HG03354 (cell line): ENCODE measurements at regions not wholly inside any gene's neighbourhood (a gene's known extent, or its start where the extent isn't known, plus 50 kb on each side); places are given as distances from the start of the nearest gene placed in this dataset.
"Not testable (repeated sequence)": the region's sequence is repeated elsewhere in the genome, so short reads cannot be mapped to it uniquely, and the experiment has no call there.

Source experiments
- ATAC-seq: cut with Tn5 transposase; IDR thresholded peaks from one replicate; pipeline ENCODE4 v1.9.1; 2021; ENCODE audit warnings: mild to moderate bottlenecking; ENCODE audit not compliant: unreplicated experiment, poor library complexity, severe bottlenecking

- ATAC-seq, result not testable (repeated sequence)
Measured at GRCh38 chr10:47711428-47711827, 52.0 kb downstream of the SYT15B start.

DNA sequence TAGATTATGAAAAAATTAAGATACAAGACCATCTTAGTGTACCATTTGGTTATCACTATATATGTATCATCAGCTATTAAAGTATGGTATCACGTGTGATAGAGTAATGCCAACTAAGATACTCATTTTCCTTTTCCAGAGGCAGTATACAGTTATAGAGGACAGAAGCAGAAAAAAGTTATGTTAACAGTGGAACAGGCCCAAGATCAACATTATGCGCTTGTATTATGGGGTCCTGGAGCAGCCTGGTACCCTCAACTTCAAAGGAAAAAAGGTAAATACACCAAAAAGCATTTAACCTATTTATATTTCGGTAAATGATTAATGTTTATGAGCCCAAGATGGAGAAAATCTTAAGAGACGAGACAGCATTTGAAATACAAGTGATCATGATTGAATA is 52.9 kb downstream of the SYT15B start:
- ATAC-seq, result not testable (repeated sequence)

DNA sequence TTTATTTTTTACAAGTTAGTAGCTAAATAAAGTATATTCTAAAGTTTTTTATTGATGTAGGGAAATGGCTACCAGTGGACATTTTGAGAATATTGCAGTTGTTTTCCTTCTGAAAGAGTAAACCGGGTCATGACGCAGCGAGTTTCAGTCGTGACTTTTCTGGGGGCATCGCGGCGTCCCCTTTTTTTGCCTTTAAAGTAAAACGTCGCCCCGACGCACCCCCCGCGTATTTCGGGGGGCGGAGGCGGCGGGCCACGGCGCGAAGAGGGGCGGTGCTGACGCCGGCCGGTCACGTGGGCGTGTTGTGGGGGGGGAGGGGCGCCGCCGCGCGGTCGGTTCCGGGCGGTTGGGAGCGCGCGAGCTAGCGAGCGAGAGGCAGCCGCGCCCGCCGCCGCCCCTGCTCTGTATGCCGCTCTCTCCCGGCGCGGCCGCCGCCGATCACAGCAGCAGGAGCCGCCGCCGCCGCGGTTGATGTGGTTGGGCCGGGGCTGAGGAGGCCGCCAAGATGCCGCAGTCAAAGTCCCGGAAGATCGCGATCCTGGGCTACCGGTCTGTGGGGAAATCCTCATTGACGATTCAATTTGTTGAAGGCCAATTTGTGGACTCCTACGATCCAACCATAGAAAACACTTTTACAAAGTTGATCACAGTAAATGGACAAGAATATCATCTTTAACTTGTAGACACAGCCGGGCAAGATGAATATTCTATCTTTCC is 57.5 kb downstream of the SYT15B start:
- peak; percentile 97 for ATAC-seq

- ATAC-seq, result not testable (repeated sequence)
Measured at GRCh38 chr10:47701285-47701684, 62.1 kb downstream of the SYT15B start.

DNA sequence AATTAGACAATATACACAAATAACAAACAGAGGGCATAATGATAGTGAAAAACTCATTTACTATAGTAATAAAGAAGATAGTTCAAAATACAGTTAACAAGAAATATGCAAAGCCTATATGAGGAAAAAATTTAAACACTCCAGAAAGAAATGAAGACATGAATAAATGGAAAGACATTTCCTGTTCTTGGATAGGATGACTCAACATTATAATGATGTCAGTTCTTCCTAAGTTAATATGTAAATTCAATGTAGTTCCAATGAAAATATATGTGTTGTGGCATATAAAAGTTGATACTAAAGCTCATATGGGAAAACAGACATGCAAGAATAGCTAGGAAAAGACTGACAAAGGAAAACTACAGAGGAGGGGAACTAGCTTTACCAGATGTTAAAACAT is 63.5 kb downstream of the SYT15B start:
- not testable (repeated sequence) for ATAC-seq

DNA sequence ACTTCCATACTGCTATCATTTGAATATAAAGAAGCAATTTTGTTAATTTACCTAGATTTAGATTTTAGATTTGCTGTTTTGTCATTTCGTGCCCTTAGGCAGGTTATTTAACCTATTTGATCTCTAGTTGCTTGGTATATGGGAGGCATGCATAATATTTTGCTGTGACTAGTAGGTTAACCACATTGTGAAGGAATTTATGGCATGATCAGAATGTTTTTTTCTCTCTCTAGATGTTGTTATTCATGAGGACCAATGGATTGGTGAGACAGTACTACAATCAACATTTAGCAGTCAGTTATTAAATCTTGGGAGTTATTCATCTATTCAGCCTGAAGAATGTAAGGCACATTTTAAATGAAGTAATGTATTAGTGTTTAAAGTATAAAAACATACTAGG is 67.2 kb downstream of the SYT15B start:
- ATAC-seq, result not testable (repeated sequence)

DNA sequence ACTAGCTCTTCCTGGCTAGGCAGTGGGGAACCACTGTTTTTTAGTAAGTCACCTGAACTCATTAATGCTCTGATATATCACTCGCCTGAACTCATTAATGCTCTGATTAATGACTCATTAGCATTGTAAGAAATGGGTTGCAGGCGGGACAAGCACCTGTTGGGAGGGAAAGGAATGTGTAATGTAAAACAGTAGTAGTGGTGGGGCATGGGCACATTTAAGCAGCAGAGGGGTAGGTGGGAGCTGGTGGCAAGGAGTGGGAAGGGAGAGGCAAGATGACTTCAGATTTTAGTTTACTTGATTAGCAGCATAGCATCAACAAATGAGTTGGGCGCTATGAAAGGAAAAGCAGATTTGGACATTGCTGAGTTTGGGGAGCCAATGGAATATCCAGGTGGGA is 68.2 kb downstream of the SYT15B start:
- not testable (repeated sequence) for ATAC-seq

DNA sequence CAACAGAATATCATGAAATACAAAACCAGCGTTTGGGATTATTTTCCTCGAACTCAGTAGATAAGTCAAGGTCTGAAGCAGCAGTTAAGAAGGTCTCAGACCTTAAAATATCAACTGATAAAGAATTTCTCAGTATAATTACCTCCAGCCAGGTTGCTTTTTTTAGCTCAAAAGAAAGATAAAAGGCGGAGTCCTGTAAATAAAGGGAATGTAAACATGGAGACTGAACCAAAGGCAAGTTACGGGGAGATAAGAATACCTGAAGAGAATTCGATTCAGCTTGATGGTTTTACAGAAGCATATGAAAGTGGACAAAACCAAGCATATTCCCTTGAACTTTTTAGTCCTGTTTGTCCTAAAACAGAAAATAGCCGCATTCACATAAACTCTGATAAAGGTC is 73.1 kb downstream of the SYT15B start:
- ATAC-seq, result not testable (repeated sequence)

DNA sequence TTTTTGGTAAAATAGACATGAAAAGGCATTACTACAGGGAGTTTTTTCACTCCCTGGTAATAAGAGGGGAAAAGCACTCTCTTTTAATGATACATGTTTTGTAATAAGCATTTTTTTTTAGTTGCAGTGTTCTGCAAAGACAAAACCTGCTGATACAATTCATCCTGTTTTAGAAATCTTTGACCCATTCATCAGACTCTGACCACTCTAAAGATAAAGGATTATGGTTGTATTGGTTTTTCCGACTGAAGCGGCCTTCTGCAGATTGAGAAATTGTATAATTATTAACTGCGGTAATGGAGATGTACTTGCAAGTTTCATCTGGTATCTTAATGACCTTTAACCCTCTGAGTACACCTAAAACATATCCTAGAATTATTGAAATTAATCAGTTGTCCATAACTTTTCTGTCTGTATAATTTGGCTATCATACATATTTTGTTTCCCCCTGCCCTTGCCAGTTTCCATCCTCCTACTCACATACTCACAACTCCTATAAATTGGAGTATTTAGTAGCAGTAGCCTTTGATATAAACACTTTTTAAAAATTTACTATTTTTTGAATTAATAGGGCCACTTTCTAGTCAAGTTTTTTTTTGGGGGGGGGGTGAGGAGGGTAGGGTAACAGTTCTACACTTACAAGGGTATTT is 79.4 kb downstream of the SYT15B start:
- not testable (repeated sequence) for ATAC-seq

- not testable (repeated sequence) for ATAC-seq
Measured at GRCh38 chr10:47681638-47681990, 81.8 kb downstream of the SYT15B start.

DNA sequence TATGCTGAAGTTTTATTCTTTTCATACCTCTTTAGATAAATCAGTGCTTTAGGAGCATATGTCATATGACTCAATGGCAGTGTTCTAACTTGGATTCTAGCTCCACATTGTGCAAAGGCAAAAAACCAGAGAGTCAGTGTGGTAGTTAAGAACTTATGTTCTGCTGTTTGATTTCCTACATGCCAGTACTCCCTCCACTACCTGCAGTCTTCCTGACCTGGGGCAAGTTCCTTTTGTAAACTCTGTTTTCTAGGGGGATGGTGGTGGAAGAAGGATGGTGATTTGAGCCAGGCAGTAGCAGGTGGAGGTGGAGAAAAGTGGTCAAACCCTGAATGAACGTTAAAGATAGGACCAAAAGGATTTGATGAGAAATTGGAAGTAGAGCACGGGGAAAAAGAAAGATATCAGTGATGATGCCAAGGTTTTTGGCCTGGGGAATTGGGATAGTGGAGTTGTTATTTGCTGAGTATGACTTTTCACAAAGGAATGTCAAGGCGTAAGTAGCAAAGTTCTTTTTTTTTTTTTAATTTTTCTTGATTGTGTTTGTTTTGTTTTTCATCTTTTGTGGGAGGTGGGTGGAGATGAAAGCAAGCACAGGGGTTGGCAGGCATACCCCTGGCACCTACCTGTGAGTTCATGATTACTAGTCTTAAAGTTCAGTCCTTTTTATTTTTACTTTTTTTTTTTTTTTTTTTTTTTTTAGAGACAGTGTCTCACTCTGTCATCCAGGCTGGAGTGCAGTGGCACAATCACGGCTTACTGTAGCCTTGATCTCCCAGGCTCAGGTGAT is 82.3 kb downstream of the SYT15B start:
- not testable (repeated sequence) for ATAC-seq

DNA sequence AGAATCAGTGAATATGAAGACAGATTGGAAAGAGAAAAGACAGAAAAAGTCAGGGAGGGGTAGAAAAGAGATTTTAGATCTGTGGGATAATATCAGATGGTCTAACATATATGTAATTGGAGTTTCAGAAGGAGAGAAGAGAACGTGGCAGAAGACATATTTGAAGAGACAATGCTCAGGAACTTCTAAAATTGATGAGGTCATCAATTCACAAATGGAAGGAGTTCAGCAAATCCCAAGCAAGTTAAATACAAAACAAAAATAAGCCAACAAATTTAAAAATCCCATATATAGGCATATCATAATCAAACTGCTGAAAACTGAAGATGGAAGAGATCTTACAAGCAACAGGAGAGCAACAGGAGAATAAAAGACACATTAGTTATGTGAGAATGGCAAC is 87.3 kb downstream of the SYT15B start:
- not testable (repeated sequence) for ATAC-seq

- ATAC-seq, result not testable (repeated sequence)
Measured at GRCh38 chr10:47675577-47675976, 87.8 kb downstream of the SYT15B start.

DNA sequence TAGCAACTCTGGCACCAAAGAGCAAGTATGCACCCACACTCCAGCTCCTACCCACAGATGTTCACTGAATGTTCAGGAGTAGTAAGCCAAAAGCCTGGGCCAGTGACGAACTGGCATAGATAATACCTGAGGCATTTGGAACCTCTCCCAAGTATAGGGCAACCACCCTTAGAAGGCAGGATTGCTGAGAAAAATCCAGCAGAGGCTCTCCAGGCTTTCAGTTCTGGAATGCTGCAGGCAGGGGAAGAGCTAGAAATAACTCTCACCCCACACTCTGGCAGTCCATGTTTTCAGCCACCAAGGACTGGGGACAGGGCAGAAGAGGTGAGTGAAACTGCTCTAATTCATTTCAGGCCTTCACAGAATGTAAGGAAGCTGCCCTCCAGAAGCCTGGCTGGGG is 90.3 kb downstream of the SYT15B start:
- ATAC-seq, result not testable (repeated sequence)

DNA sequence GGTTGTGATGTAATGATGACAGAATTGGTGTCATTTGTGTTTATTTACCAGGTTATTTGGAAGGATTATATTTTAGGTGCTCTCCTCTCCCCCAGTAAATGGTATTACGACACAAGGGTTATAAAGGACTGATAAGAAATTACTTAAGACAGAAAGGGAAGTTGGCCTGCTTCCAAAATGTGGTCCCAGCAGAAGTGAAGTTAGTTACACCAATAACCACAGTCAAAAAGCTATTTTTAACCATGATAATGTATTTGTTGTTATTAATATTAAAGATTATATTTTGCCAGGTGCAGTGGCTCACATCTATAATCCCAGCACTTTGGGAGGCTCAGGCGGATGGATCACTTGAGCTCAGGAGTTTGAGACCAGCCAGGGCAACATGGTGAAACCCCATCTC is 92.5 kb downstream of the SYT15B start:
- ATAC-seq, result not testable (repeated sequence)

DNA sequence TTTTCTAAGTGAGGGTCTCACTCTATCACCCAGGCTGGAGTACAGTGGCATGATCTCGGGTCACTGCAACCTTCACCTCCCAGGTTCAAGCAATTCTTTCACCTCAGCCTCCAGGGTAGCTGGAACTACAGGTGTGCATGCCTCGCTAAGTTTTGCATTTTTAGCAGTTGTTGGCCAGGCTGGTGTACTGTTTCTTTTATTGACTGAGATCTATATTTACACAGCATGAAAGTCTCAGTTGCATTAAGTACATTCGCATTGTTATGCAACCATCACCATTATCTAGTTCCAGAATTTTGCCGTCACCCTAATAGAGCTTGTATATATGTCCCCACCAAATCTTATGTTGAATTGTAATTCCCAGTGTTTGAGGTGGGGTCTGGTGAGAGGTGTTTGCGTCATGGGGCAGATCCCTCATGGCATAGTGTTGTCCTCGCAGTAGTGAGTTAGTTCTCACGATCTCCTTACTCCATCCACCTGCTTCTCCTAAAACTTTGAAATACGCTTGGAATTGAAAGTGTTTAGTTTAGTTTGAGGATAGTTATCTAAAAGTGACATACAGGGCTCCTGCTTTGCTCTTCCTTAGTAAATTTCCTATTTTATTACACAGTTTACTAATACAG is 101.3 kb downstream of the SYT15B start:
- ATAC-seq, result not testable (repeated sequence)

GRCh38 chr10:47656732-47657131 is 106.7 kb downstream of the SYT15B start:
- not testable (repeated sequence) for ATAC-seq

- not testable (repeated sequence) for ATAC-seq
Measured at GRCh38 chr10:47654161-47654560, 109.2 kb downstream of the SYT15B start.

GRCh38 chr10:47648594-47648993 is 114.8 kb downstream of the SYT15B start:
- not testable (repeated sequence) for ATAC-seq

GRCh38 chr10:47647523-47648101 is 115.8 kb downstream of the SYT15B start:
- not testable (repeated sequence) for ATAC-seq
